Brain microvascular endothelial cell (primary cell): ENCODE measurements at regions not wholly inside any gene's neighbourhood (a gene's known extent, or its start where the extent isn't known, plus 50 kb on each side); places are given as distances from the start of the nearest gene placed in this dataset.

ENCODE experiments used
- DNase-seq: peaks from one replicate; pipeline ENCODE4 v3.0.0-alpha.2; 2020
- H3K27ac ChIP-seq: fragments of 250-450 bp; sonication (Bioruptor Pico); 2 replicates; pipeline ENCODE4 v1.5.1; 2020; ENCODE audit warnings: mild to moderate bottlenecking, moderate library complexity
- H3K27me3 ChIP-seq: fragments of 250-450 bp; sonication (Bioruptor Pico); replicated peaks from 2 replicates; pipeline ENCODE4 v1.5.1; 2020; ENCODE audit warnings: mild to moderate bottlenecking
- H3K36me3 ChIP-seq: fragments of 250-450 bp; sonication (Bioruptor Pico); replicated peaks from 2 replicates; pipeline ENCODE4 v1.5.1; 2020; ENCODE audit warnings: mild to moderate bottlenecking
- H3K4me3 ChIP-seq: 2 replicates; pipeline ENCODE4 v1.5.1; 2011; ENCODE audit warnings: low read depth, mild to moderate bottlenecking, control low read depth, low read length, moderate library complexity
- in situ Hi-C: cut with HindIII; loops from 2 replicates; pipeline ENCODE4 v1.10.0; 2017; ENCODE audit warnings: low sequenced_read_pairs, low pct_ligation_motif_present
- TF ChIP-seq, protein P1 (sequence below): IDR thresholded peaks from 2 replicates; pipeline ENCODE4 v1.5.1; 2011; ENCODE audit warnings: low read depth, mild to moderate bottlenecking, moderate library complexity, low read length, control low read depth, inconsistent platforms; ENCODE audit errors: missing control alignments

GRCh38 chr4:82235346-82235745 is 138.4 kb downstream of the HNRNPD start:
- in situ Hi-C loops = no loop called here
- TF ChIP-seq, protein P1, sequence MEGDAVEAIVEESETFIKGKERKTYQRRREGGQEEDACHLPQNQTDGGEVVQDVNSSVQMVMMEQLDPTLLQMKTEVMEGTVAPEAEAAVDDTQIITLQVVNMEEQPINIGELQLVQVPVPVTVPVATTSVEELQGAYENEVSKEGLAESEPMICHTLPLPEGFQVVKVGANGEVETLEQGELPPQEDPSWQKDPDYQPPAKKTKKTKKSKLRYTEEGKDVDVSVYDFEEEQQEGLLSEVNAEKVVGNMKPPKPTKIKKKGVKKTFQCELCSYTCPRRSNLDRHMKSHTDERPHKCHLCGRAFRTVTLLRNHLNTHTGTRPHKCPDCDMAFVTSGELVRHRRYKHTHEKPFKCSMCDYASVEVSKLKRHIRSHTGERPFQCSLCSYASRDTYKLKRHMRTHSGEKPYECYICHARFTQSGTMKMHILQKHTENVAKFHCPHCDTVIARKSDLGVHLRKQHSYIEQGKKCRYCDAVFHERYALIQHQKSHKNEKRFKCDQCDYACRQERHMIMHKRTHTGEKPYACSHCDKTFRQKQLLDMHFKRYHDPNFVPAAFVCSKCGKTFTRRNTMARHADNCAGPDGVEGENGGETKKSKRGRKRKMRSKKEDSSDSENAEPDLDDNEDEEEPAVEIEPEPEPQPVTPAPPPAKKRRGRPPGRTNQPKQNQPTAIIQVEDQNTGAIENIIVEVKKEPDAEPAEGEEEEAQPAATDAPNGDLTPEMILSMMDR = no peak

GRCh38 chr4:82232891-82233290 is 140.9 kb downstream of the HNRNPD start:
- Histone ChIP-seq H3K4me3 (no peak overlapping the region), H3K27ac (no peak overlapping the region), H3K36me3 (no peaks in the 10 kb centered on the region), H3K27me3 (no peaks in the 10 kb centered on the region)
- DNase-seq = no peak
- TF ChIP-seq, protein P1 = no peak
- in situ Hi-C loops = no loop called here

More at GRCh38 chr4:82235346-82235745, 138.4 kb downstream of the HNRNPD start:
- Histone ChIP-seq H3K4me3 (no peak overlapping the region), H3K27me3 (no peaks in the 10 kb centered on the region), H3K36me3 (no peaks in the 10 kb centered on the region), H3K27ac (no peak overlapping the region)
- no peak for DNase-seq

DNA sequence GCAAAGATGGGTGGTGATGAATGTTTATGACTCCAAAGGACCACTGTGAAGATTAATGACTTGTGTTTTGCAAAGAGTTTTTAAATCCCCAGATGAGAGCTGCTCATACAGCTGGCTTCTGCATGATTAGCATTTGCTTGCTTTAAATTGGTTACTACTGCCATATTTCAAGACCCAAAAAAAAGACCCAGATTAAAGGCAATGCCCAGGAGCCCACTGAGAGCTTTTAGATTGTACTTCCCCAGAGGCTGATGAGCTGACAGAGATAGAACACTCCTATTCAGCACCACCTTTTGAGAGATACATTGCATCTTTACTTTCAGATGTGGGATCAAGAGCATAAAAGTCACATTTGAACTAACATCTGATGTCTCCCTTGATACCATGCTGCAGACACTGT is 142.0 kb downstream of the HNRNPD start:
- no peaks in the 10 kb centered on the region for H3K27me3 ChIP-seq
- no peak overlapping the region for H3K4me3 ChIP-seq
- DNase-seq = no peak
- in situ Hi-C loops = no loop called here
- TF ChIP-seq, protein P1 = no peak
- H3K27ac ChIP-seq = no peak overlapping the region
- H3K36me3 ChIP-seq = no peaks in the 10 kb centered on the region

DNA sequence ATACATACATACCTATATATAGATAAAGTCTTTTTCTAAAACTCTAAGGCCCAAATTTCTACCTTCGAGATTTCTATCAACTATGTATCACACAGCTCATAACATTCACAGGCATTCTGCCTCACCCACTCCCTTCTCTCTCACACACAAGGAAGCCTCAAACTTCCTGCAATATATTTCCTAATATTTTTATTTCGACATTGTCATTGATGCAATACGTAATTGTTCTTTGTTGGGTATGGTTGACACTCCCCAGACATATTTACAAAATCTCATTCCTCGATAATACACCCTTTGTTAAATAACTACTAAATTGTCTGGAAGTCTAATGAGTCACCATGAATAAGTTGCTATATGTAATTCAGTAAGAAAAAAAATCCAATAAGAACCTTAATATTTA is 143.5 kb downstream of the HNRNPD start:
- Histone ChIP-seq H3K27me3 (no peaks in the 10 kb centered on the region), H3K4me3 (no peak overlapping the region), H3K27ac (no peak overlapping the region), H3K36me3 (no peaks in the 10 kb centered on the region)
- TF ChIP-seq, protein P1 = no peak
- in situ Hi-C loops = no loop called here
- DNase-seq = no peak

DNA sequence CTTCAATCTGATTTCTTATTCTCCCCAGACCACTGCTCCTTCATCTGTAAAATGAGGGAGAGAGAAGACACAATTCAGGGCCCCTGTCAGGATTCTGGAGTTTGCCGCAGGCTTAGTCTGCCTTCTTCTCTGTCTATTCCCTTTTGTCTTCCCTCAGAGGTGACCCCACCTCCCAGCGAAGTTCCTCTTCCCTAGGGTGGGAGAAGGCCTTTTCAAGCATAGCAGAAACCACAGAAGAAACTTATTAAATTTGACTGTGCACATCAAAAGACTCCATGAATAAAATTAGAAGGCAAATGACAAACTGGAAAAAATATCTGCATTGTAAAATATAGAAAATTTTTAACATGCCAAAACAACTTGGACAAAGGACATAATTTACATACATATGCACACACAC is 148.8 kb downstream of the HNRNPD start:
- no peak overlapping the region for H3K4me3 ChIP-seq
- H3K27me3 ChIP-seq = no peaks in the 10 kb centered on the region
- TF ChIP-seq, protein P1 = no peak
- in situ Hi-C loops = no loop called here
- no peak for DNase-seq
- no peaks in the 10 kb centered on the region for H3K36me3 ChIP-seq
- no peak overlapping the region for H3K27ac ChIP-seq

DNA sequence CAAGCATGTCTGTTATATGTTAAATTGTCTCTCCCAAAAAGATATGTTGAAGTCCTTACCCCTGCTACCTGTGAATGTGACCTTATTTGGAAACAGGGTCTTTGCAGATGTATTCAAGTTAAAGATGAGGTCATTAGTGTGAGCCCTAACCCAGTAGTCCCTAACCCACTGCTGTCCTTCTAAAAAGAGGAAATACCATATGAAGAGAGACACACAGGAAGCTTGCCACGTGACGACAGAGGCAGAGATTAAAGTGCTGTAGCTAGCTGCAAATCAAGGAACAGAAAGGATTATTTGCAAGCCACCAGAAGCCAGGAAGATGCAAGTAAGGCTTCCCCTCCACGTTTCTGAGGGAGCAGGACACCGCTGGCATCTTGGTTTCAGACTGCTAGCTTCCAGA is 150.1 kb downstream of the HNRNPD start:
- no peaks in the 10 kb centered on the region for H3K27me3 ChIP-seq
- H3K4me3 ChIP-seq = no peak overlapping the region
- H3K27ac ChIP-seq = no peak overlapping the region
- DNase-seq = no peak
- H3K36me3 ChIP-seq = no peaks in the 10 kb centered on the region
- TF ChIP-seq, protein P1 = no peak
- in situ Hi-C loops = no loop called here
